PC-3 (cell line): ENCODE measurements at regions not wholly inside any gene's neighbourhood (a gene's known extent, or its start where the extent isn't known, plus 50 kb on each side); places are given as distances from the start of the nearest gene placed in this dataset.

Source experiments
- CTCF ChIP-seq: fragments of 300-600 bp; sonication (generic); conservative IDR thresholded peaks from 2 replicates; pipeline ENCODE4 v1.5.1; 2017; ENCODE audit warnings: antibody characterized with exemption, low read depth, mild to moderate bottlenecking, low read length
- EZH2 ChIP-seq: fragments of 300-600 bp; sonication (generic); IDR thresholded peaks from one replicate; pipeline ENCODE4 v1.6.1; 2017; ENCODE audit warnings: antibody characterized with exemption, mild to moderate bottlenecking, low read length; ENCODE audit not compliant: unreplicated experiment

GRCh38 chr3:159513867-159514380 is 474.7 kb upstream of the IL12A start:
- TF ChIP-seq EZH2 (no peak), CTCF (no peak)
